ENCODE measurements at regions not wholly inside any gene's neighbourhood (a gene's known extent, or its start where the extent isn't known, plus 50 kb on each side); places are given as distances from the start of the nearest gene placed in this dataset.
A peak's percentile ranks its signal among the peaks of the same experiment; 100 is the strongest.

GRCh38 chr2:187117483-187117882 is 268.5 kb upstream of the ZSWIM2 start:
- Mint-ChIP-seq H3K9me3 (no peaks in the 10 kb centered on the region), H3K36me3 (ENCODE audit: low read depth) (no peaks in the 10 kb centered on the region)

GRCh38 chr2:187115627-187116026 is 266.7 kb upstream of the ZSWIM2 start:
- no peak for DNase-seq
- Mint-ChIP-seq H3K4me3 (no peak overlapping the region), H3K27me3 (ENCODE audit: low read depth, poor library complexity) (no peaks in the 10 kb centered on the region), H3K9me3 (no peaks in the 10 kb centered on the region), H3K4me1 (no peaks in the 10 kb centered on the region), H3K36me3 (ENCODE audit: low read depth) (no peaks in the 10 kb centered on the region), H3K27ac (peak overlapping the region; percentile 1)
- TF ChIP-seq, protein P1, sequence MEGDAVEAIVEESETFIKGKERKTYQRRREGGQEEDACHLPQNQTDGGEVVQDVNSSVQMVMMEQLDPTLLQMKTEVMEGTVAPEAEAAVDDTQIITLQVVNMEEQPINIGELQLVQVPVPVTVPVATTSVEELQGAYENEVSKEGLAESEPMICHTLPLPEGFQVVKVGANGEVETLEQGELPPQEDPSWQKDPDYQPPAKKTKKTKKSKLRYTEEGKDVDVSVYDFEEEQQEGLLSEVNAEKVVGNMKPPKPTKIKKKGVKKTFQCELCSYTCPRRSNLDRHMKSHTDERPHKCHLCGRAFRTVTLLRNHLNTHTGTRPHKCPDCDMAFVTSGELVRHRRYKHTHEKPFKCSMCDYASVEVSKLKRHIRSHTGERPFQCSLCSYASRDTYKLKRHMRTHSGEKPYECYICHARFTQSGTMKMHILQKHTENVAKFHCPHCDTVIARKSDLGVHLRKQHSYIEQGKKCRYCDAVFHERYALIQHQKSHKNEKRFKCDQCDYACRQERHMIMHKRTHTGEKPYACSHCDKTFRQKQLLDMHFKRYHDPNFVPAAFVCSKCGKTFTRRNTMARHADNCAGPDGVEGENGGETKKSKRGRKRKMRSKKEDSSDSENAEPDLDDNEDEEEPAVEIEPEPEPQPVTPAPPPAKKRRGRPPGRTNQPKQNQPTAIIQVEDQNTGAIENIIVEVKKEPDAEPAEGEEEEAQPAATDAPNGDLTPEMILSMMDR (IDR thresholded peaks at IDR 0.05) = no peak

More at GRCh38 chr2:187117483-187117882, 268.5 kb upstream of the ZSWIM2 start:
- no peak for DNase-seq
- H3K27ac Mint-ChIP-seq = no peak overlapping the region
- no peaks in the 10 kb centered on the region for H3K4me1 Mint-ChIP-seq
- no peak overlapping the region for H3K4me3 Mint-ChIP-seq
- TF ChIP-seq, protein P1 (IDR thresholded peaks at IDR 0.05) = no peak
- H3K27me3 Mint-ChIP-seq (ENCODE audit: low read depth, poor library complexity) = no peaks in the 10 kb centered on the region

GRCh38 chr2:187107001-187107400 is 258.0 kb upstream of the ZSWIM2 start:
- Mint-ChIP-seq H3K27me3 (ENCODE audit: low read depth, poor library complexity) (no peaks in the 10 kb centered on the region), H3K4me1 (no peaks in the 10 kb centered on the region), H3K36me3 (ENCODE audit: low read depth) (no peaks in the 10 kb centered on the region), H3K4me3 (no peak overlapping the region), H3K27ac (no peak overlapping the region), H3K9me3 (no peaks in the 10 kb centered on the region)
- no peak for DNase-seq
- TF ChIP-seq, protein P1 (IDR thresholded peaks at IDR 0.05) = no peak

GRCh38 chr2:187105218-187105617 is 256.2 kb upstream of the ZSWIM2 start:
- Mint-ChIP-seq H3K4me3 (no peak overlapping the region), H3K27ac (no peak overlapping the region), H3K4me1 (no peaks in the 10 kb centered on the region), H3K9me3 (no peaks in the 10 kb centered on the region), H3K27me3 (ENCODE audit: low read depth, poor library complexity) (no peaks in the 10 kb centered on the region), H3K36me3 (ENCODE audit: low read depth) (no peaks in the 10 kb centered on the region)
- no peak for DNase-seq
- TF ChIP-seq, protein P1 (IDR thresholded peaks at IDR 0.05) = no peak

- Mint-ChIP-seq H3K27me3 (ENCODE audit: low read depth, poor library complexity) (no peaks in the 10 kb centered on the region), H3K9me3 (no peaks in the 10 kb centered on the region), H3K4me1 (no peaks in the 10 kb centered on the region), H3K36me3 (ENCODE audit: low read depth) (no peaks in the 10 kb centered on the region), H3K27ac (no peak overlapping the region), H3K4me3 (no peak overlapping the region)
- no peak for DNase-seq
- TF ChIP-seq, protein P1 (IDR thresholded peaks at IDR 0.05) = no peak
Measured at GRCh38 chr2:187102381-187102780, 253.4 kb upstream of the ZSWIM2 start.

DNA sequence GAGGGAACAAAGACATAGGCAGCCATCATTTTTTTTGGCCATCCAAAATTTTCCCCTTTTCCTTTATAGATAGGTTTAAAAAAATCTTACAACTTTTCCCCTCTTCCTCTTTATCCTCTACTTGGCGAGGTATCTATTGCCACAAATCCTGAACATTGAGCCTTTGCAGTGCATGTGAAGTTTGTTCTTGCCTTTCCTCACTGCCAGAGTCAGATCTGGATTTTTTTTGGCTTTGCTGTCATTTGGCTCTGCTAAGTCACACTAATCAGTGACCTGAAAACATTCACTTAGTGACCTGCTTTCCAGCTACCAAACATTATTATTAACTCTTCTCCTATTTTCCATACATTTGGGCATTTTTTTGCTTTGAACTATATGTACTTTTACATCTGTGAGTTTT is 249.2 kb upstream of the ZSWIM2 start:
- H3K9me3 Mint-ChIP-seq = no peaks in the 10 kb centered on the region
- H3K36me3 Mint-ChIP-seq (ENCODE audit: low read depth) = no peaks in the 10 kb centered on the region
- no peaks in the 10 kb centered on the region for H3K27me3 Mint-ChIP-seq (ENCODE audit: low read depth, poor library complexity)
- TF ChIP-seq, protein P1 (IDR thresholded peaks at IDR 0.05) = no peak
- H3K27ac Mint-ChIP-seq = no peak overlapping the region
- no peaks in the 10 kb centered on the region for H3K4me1 Mint-ChIP-seq
- no peak for DNase-seq
- no peak overlapping the region for H3K4me3 Mint-ChIP-seq

Measured in nephron progenitor cell (in vitro differentiated cells).